Astrocyte (in vitro differentiated cells and primary cell): ENCODE measurements at regions not wholly inside any gene's neighbourhood (a gene's known extent, or its start where the extent isn't known, plus 50 kb on each side); places are given as distances from the start of the nearest gene placed in this dataset.

Experiments used
- EZH2 ChIP-seq: IDR thresholded peaks from 2 replicates; pipeline ENCODE4 v1.6.1; 2012; ENCODE audit warnings: mild to moderate bottlenecking, low read length, inconsistent platforms; ENCODE audit not compliant: insufficient read depth
- TF ChIP-seq, protein P1 (sequence below): IDR thresholded peaks from 2 replicates; pipeline ENCODE4 v1.5.1; 2011; ENCODE audit warnings: low read depth, mild to moderate bottlenecking, inconsistent platforms, low read length, moderate library complexity; ENCODE audit not compliant: insufficient read depth

DNA sequence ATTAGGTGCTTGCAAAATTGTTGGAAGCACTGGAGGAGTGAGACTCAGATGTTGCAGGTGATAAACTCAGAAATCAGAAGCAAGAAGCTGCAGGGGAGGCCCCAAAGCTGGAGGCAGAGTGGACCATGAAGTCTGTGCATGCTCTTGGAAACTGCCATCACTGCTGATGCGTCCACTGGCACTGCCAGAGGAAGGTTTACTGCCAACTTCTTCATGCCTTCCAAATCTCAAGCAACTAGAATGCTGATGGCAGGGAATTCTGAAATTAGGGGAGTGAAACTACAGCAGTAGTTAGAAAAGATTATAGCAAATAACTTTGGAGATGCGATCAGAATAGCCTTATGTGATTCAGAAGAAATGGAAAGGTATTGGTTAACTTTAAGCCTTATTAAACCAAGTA, 277.1 kb upstream of the SDK2 start:
- TF ChIP-seq, protein P1, sequence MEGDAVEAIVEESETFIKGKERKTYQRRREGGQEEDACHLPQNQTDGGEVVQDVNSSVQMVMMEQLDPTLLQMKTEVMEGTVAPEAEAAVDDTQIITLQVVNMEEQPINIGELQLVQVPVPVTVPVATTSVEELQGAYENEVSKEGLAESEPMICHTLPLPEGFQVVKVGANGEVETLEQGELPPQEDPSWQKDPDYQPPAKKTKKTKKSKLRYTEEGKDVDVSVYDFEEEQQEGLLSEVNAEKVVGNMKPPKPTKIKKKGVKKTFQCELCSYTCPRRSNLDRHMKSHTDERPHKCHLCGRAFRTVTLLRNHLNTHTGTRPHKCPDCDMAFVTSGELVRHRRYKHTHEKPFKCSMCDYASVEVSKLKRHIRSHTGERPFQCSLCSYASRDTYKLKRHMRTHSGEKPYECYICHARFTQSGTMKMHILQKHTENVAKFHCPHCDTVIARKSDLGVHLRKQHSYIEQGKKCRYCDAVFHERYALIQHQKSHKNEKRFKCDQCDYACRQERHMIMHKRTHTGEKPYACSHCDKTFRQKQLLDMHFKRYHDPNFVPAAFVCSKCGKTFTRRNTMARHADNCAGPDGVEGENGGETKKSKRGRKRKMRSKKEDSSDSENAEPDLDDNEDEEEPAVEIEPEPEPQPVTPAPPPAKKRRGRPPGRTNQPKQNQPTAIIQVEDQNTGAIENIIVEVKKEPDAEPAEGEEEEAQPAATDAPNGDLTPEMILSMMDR, result no peak
- no peak for TF ChIP-seq EZH2
